Tibial artery (tissue), 4 donors: ENCODE measurements at regions not wholly inside any gene's neighbourhood (a gene's known extent, or its start where the extent isn't known, plus 50 kb on each side); places are given as distances from the start of the nearest gene placed in this dataset.
"Not testable (repeated sequence)": the region's sequence is repeated elsewhere in the genome, so short reads cannot be mapped to it uniquely, and the experiment has no call there.

Experiments
- DNase-seq, 2 donors: peaks; one replicate each; pipeline ENCODE4 v3.0.0-alpha.2; 2019
- H3K27ac ChIP-seq, 2 donors: fragments of 200-600 bp; sonication (generic) in 1 of 2; 1 replicate in 1 of 2; 2 replicates in 1 of 2; pipeline ENCODE4 v1.5.1; 2018 to 2019; ENCODE audit warnings: mild to moderate bottlenecking in 1 of 2
- H3K27me3 ChIP-seq, 2 donors: fragments of 200-600 bp; sonication (generic) in 1 of 2; one replicate each; pipeline versions ENCODE4 v1.5.1 to v1.6.0; 2016 to 2019
- H3K36me3 ChIP-seq, 3 donors: fragments of 200-600 bp; sonication (generic) in 2 of 3; one replicate each; pipeline ENCODE4 v1.5.1; 2016 to 2019; ENCODE audit warnings: mild to moderate bottlenecking in 2 of 3
- H3K4me1 ChIP-seq, 4 donors: fragments of 200-600 bp; sonication (generic) in 2 of 4; 1 replicate in 3 of 4; 2 replicates in 1 of 4; pipeline ENCODE4 v1.5.1; 2016 to 2019
- H3K4me3 ChIP-seq, 2 donors: fragments of 200-600 bp; sonication (generic) in 1 of 2; 1 replicate in 1 of 2; 2 replicates in 1 of 2; pipeline ENCODE4 v1.5.1; 2018 to 2019; ENCODE audit warnings: mild to moderate bottlenecking in 2 of 2
- H3K9me3 ChIP-seq, 3 donors: fragments of 200-600 bp; sonication (generic) in 1 of 3; one replicate each; pipeline ENCODE4 v1.5.1; 2016 to 2019
- intact Hi-C: fragments of 100-400 bp; cut with DNase I; formaldehyde crosslinking; loops from one replicate; pipeline ENCODE4 v1.15.0; 2023; ENCODE audit warnings: low total_unique reads
- TF ChIP-seq, protein P1 (sequence below), 2 experiments: fragments of 200-600 bp in 1 of 2; fragments of 450-650 bp in 1 of 2; IDR thresholded peaks; one replicate each; pipeline ENCODE4 v1.5.1; 2017 to 2019; ENCODE audit warnings: antibody characterized with exemption in 2 of 2, mild to moderate bottlenecking in 1 of 2, moderate library complexity in 1 of 2

DNA sequence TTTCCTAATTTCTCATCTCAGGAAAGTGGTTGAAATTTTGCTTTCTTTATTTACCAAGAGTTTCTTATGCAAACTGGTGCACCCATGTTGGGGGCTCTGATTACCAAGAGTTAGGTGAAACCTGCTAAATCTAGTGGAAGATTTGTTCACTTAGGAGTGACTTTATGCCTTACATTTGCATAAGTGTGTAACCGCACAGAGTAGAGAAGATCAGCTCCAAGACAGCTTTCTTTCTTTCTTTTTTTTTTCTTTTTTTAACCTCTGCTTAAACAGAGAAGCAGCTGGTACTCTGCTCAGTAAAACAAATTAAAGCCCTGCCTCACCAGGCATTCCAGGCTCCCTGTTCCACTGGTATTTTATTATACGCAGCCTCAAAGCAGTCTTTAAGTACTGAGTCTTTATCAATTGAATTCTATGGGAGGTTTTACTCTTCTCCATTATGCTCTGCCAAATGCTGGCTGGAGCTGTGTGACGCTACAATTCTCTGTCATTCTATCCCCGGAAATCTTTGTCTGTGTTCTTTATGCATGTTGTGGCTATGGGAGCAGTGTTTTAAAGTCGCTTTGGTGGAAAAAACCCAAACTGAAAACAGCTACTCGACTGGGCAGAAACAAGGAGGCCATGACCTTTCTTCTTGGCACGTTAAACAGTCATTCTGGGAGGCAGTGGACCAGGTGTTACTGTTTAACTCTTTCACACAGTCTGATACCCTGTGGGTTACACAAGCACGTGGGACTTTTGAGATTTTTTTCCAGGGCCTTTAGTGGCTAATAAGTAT lies 55.2 kb upstream of the GBE1 start:
- DNase-seq = no peak
- Histone ChIP-seq H3K27ac (no peak overlapping the region), H3K27me3 (no peaks in the 10 kb centered on the region), H3K36me3 (no peaks in the 10 kb centered on the region), H3K4me3 (no peak overlapping the region), H3K4me1 (peaks cover 0 to 9% (median 0%) of the 10 kb centered on the region in 4 donors), H3K9me3 (peaks cover 0 to 4% (median 0%) of the 10 kb centered on the region in 3 donors)
- intact Hi-C loops = no loop called here
- TF ChIP-seq, protein P1, sequence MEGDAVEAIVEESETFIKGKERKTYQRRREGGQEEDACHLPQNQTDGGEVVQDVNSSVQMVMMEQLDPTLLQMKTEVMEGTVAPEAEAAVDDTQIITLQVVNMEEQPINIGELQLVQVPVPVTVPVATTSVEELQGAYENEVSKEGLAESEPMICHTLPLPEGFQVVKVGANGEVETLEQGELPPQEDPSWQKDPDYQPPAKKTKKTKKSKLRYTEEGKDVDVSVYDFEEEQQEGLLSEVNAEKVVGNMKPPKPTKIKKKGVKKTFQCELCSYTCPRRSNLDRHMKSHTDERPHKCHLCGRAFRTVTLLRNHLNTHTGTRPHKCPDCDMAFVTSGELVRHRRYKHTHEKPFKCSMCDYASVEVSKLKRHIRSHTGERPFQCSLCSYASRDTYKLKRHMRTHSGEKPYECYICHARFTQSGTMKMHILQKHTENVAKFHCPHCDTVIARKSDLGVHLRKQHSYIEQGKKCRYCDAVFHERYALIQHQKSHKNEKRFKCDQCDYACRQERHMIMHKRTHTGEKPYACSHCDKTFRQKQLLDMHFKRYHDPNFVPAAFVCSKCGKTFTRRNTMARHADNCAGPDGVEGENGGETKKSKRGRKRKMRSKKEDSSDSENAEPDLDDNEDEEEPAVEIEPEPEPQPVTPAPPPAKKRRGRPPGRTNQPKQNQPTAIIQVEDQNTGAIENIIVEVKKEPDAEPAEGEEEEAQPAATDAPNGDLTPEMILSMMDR (IDR thresholded peaks at IDR 0.05) = no peak

DNA sequence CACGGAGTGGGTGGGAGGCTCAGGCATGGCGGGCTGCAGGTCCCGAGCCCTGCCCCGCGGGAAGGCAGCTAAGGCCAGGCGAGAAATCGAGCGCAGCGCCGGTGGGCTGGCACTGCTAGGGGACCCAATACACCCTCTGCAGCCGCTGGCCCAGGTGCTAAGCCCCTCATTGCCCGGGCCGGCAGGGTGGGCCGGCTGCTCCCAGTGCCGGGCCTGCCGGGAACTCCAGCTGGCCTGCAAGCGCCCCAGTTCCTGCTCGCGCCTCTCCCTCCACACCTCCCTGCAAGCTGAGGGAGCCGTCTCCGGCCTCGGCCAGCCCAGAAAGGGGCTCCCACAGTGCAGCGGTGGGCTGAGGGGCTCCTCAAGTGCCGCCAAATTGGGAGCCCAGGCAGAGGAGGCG lies 50.7 kb upstream of the GBE1 start:
- H3K4me1 ChIP-seq, H3K9me3 ChIP-seq, H3K4me3 ChIP-seq, H3K36me3 ChIP-seq, H3K27me3 ChIP-seq, intact Hi-C loops, H3K27ac ChIP-seq, DNase-seq: not testable (repeated sequence)
